H9 (cell line): ENCODE measurements at regions not wholly inside any gene's neighbourhood (a gene's known extent, or its start where the extent isn't known, plus 50 kb on each side); places are given as distances from the start of the nearest gene placed in this dataset.

Experiments
- DNase-seq: peaks from one replicate; pipeline ENCODE4 v3.0.0-alpha.2; 2017
- H2AFZ ChIP-seq: one replicate; pipeline ENCODE4 v1.6.1; 2013; ENCODE audit warnings: mild to moderate bottlenecking, low read length, control low read depth, moderate library complexity
- H2AK5ac ChIP-seq: 2 replicates; pipeline ENCODE4 v1.6.1; 2013; ENCODE audit warnings: low read length, control low read depth, mixed read lengths; ENCODE audit not compliant: insufficient read length
- H2BK120ac ChIP-seq: one replicate; pipeline ENCODE4 v1.6.1; 2013; ENCODE audit warnings: low read depth, mild to moderate bottlenecking, low read length, control low read depth, inconsistent platforms; ENCODE audit not compliant: poor library complexity, severe bottlenecking
- H2BK12ac ChIP-seq: 2 replicates; pipeline ENCODE4 v1.6.1; 2013; ENCODE audit warnings: low read length, control low read depth, mixed read lengths, low read depth; ENCODE audit not compliant: insufficient read length
- H2BK15ac ChIP-seq: 2 replicates; pipeline ENCODE4 v1.6.1; 2013; ENCODE audit warnings: low read depth, low read length, control low read depth
- H2BK20ac ChIP-seq: one replicate; pipeline ENCODE4 v1.6.1; 2013; ENCODE audit warnings: low read depth, mild to moderate bottlenecking, low read length, control low read depth, inconsistent platforms; ENCODE audit not compliant: poor library complexity, severe bottlenecking
- H2BK5ac ChIP-seq: 2 replicates; pipeline ENCODE4 v1.6.1; 2013; ENCODE audit warnings: low read length, control low read depth, mixed read lengths; ENCODE audit not compliant: insufficient read length
- H3K14ac ChIP-seq: 2 replicates; pipeline ENCODE4 v1.6.1; 2013; ENCODE audit warnings: low read length, control low read depth; ENCODE audit not compliant: insufficient read depth
- H3K18ac ChIP-seq: 2 replicates; pipeline ENCODE4 v1.6.1; 2013; ENCODE audit warnings: low read depth, mild to moderate bottlenecking, mixed read lengths, low read length, control low read depth; ENCODE audit not compliant: insufficient read length
- H3K23ac ChIP-seq: 2 replicates; pipeline ENCODE4 v1.6.1; 2013; ENCODE audit warnings: low read length, control low read depth, mixed read lengths, low read depth; ENCODE audit not compliant: insufficient read length
- H3K23me2 ChIP-seq: 2 replicates; pipeline ENCODE4 v1.6.1; 2013; ENCODE audit warnings: low read depth, mild to moderate bottlenecking, mixed read lengths, low read length, control low read depth; ENCODE audit not compliant: insufficient read length, poor library complexity, severe bottlenecking
- H3K27ac ChIP-seq: 2 replicates; pipeline ENCODE4 v1.5.1; 2013; ENCODE audit warnings: low read length, control low read depth, mixed read lengths, low read depth; ENCODE audit not compliant: insufficient read length
- H3K27me3 ChIP-seq: 2 replicates; pipeline ENCODE4 v1.6.1; 2013; ENCODE audit warnings: low read length, control low read depth, inconsistent platforms; ENCODE audit not compliant: insufficient read depth
- H3K4ac ChIP-seq: 2 replicates; pipeline ENCODE4 v1.6.1; 2013; ENCODE audit warnings: low read depth, mild to moderate bottlenecking, control low read depth, inconsistent platforms, low read length, moderate library complexity
- H3K4me1 ChIP-seq: 2 replicates; pipeline ENCODE4 v1.6.1; 2013; ENCODE audit warnings: low read length, control low read depth, inconsistent platforms; ENCODE audit not compliant: insufficient read depth
- H3K4me2 ChIP-seq: 2 replicates; pipeline ENCODE4 v1.6.1; 2013; ENCODE audit warnings: low read length, control low read depth, mixed read lengths; ENCODE audit not compliant: insufficient read length, insufficient read depth
- H3K56ac ChIP-seq: 2 replicates; pipeline ENCODE4 v1.6.1; 2013; ENCODE audit warnings: low read depth, mild to moderate bottlenecking, mixed read lengths, low read length, control low read depth; ENCODE audit not compliant: insufficient read length
- H3K79me1 ChIP-seq: 2 replicates; pipeline ENCODE4 v1.6.1; 2013; ENCODE audit warnings: low read depth, mild to moderate bottlenecking, moderate library complexity, low read length, control low read depth, inconsistent platforms; ENCODE audit not compliant: insufficient read depth, poor library complexity, severe bottlenecking
- H3K79me2 ChIP-seq: 2 replicates; pipeline ENCODE4 v1.6.1; 2013; ENCODE audit warnings: low read length, control low read depth, inconsistent platforms; ENCODE audit not compliant: insufficient read depth
- H3K9ac ChIP-seq: 2 replicates; pipeline ENCODE4 v1.6.1; 2013; ENCODE audit warnings: low read length, control low read depth, mixed read lengths; ENCODE audit not compliant: insufficient read length; ENCODE audit errors: extremely low read depth
- H3K9me3 ChIP-seq: one replicate; pipeline ENCODE4 v1.6.1; 2013; ENCODE audit warnings: low read depth, low read length, inconsistent platforms; ENCODE audit not compliant: control insufficient read depth
- H3T11ph ChIP-seq: one replicate; pipeline ENCODE4 v1.6.1; 2013; ENCODE audit warnings: mild to moderate bottlenecking, low read length, control low read depth, inconsistent platforms
- H4K20me1 ChIP-seq: one replicate; pipeline ENCODE4 v1.6.1; 2013; ENCODE audit not compliant: control insufficient read depth, insufficient read length, insufficient read depth
- H4K5ac ChIP-seq: 2 replicates; pipeline ENCODE4 v1.6.1; 2013; ENCODE audit warnings: low read depth, mild to moderate bottlenecking, mixed read lengths, low read length, control low read depth; ENCODE audit not compliant: insufficient read length
- H4K8ac ChIP-seq: replicated peaks from 2 replicates; pipeline ENCODE4 v1.6.1; 2013; ENCODE audit warnings: low read length, control low read depth, mixed read lengths, low read depth; ENCODE audit not compliant: insufficient read length
- H4K91ac ChIP-seq: 2 replicates; pipeline ENCODE4 v1.6.1; 2013; ENCODE audit warnings: low read depth, mild to moderate bottlenecking, moderate library complexity, mixed read lengths, low read length, control low read depth; ENCODE audit not compliant: insufficient read length
- H3K27ac Mint-ChIP-seq, 3 experiments: 2 replicates in 2 of 3; 3 replicates in 1 of 3; pipeline ENCODE4 v1.8.0; 2020 to 2021; ENCODE audit warnings: mixed read lengths in 3 of 3, mild to moderate bottlenecking in 1 of 3, moderate library complexity in 1 of 3
- H3K27me3 Mint-ChIP-seq: 2 replicates; pipeline ENCODE4 v1.8.0; 2021; ENCODE audit warnings: low read depth, mild to moderate bottlenecking, moderate library complexity, mixed read lengths
- H3K36me3 Mint-ChIP-seq, 3 experiments: 2 replicates in 2 of 3; 3 replicates in 1 of 3; pipeline ENCODE4 v1.8.0; 2020 to 2021; ENCODE audit warnings: low read depth in 3 of 3, mixed read lengths in 3 of 3; ENCODE audit not compliant: insufficient read depth in 1 of 3
- H3K4me1 Mint-ChIP-seq, 2 experiments: 2 replicates each; pipeline ENCODE4 v1.8.0; 2020; ENCODE audit warnings: mixed read lengths in 2 of 2
- H3K4me3 Mint-ChIP-seq, 2 experiments: 2 replicates in 1 of 2; 3 replicates in 1 of 2; pipeline ENCODE4 v1.8.0; 2020 to 2021; ENCODE audit warnings: mild to moderate bottlenecking in 2 of 2, mixed read lengths in 2 of 2, moderate library complexity in 1 of 2
- H3K9me3 Mint-ChIP-seq, 2 experiments: 2 replicates in 1 of 2; 3 replicates in 1 of 2; pipeline ENCODE4 v1.8.0; 2020; ENCODE audit warnings: mild to moderate bottlenecking in 2 of 2, mixed read lengths in 2 of 2, moderate library complexity in 1 of 2
- WGBS: extraction: QIAGEN DNeasy Blood & Tissue Kit; methylation state at CpG from one replicate; pipeline ENCODE4 v1.1.7; 2013; ENCODE audit warnings: missing lambda C conversion rate, low lambda C conversion rate, mixed read lengths; ENCODE audit not compliant: insufficient read length; ENCODE audit errors: extremely low coverage; 5-methylcytosine and 5-hydroxymethylcytosine counted together
- TF ChIP-seq, protein P1 (sequence below): fragments of 200-600 bp; sonication (generic); conservative IDR thresholded peaks from 3 replicates; pipeline ENCODE4 v1.8.0; 2021; ENCODE audit warnings: antibody characterized with exemption, mild to moderate bottlenecking

DNA sequence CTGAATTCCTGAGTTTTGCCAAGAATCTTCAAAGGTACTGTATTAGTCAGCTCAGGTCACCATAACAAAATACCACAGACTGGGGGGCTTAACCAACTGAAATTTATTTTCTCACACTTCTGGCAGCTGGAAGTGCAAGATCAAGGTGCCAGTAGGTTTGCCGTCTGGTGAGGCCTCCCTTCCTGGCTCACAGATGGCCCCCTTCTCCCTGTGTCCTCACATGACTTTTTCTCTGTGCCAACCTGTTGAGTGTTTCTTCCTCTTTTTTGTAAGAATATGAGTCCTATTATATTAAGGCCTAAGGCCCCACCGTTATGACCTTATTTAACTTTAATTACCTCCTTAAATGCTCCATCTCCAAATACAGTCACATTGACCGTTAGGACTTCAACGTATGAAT lies 156.1 kb upstream of the KIF2A start:
- Histone ChIP-seq H3K9ac (no peak overlapping the region), H4K20me1 (no peaks in the 10 kb centered on the region), H3K23ac (no peak overlapping the region), H3K27ac (no peak overlapping the region), H3K9me3 (peaks cover 2% of the 10 kb centered on the region), H3K14ac (no peak overlapping the region), H2BK5ac (no peak overlapping the region), H2AK5ac (no peak overlapping the region), H3K4me1 (no peaks in the 10 kb centered on the region; the same call in 1 of the 2 replicates), H2BK120ac (no peak overlapping the region), H3K27me3 (no peaks in the 10 kb centered on the region), H2BK12ac (no peak overlapping the region), H4K5ac (no peak overlapping the region), H3K79me2 (no peaks in the 10 kb centered on the region), H3K18ac (no peak overlapping the region), H3K79me1 (no peaks in the 10 kb centered on the region), H2BK15ac (no peak overlapping the region), H2BK20ac (no peak overlapping the region), H2AFZ (no peak overlapping the region), H4K8ac (no peak overlapping the region), H3T11ph (no peak overlapping the region), H3K56ac (no peak overlapping the region), H3K4me2 (no peak overlapping the region), H4K91ac (no peak overlapping the region), H3K4ac (no peak overlapping the region), H3K23me2 (no peaks in the 10 kb centered on the region)
- H3K4me1 Mint-ChIP-seq = peaks cover 2 to 7% of the 10 kb centered on the region in 2 experiments; a peak in 1 of 4 replicates
- H3K27me3 Mint-ChIP-seq = peaks cover 3% of the 10 kb centered on the region
- TF ChIP-seq, protein P1, sequence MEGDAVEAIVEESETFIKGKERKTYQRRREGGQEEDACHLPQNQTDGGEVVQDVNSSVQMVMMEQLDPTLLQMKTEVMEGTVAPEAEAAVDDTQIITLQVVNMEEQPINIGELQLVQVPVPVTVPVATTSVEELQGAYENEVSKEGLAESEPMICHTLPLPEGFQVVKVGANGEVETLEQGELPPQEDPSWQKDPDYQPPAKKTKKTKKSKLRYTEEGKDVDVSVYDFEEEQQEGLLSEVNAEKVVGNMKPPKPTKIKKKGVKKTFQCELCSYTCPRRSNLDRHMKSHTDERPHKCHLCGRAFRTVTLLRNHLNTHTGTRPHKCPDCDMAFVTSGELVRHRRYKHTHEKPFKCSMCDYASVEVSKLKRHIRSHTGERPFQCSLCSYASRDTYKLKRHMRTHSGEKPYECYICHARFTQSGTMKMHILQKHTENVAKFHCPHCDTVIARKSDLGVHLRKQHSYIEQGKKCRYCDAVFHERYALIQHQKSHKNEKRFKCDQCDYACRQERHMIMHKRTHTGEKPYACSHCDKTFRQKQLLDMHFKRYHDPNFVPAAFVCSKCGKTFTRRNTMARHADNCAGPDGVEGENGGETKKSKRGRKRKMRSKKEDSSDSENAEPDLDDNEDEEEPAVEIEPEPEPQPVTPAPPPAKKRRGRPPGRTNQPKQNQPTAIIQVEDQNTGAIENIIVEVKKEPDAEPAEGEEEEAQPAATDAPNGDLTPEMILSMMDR = no peak
- DNase-seq = no peak
- H3K36me3 Mint-ChIP-seq = peaks cover 3 to 23% (median 11%) of the 10 kb centered on the region in 3 experiments; a peak in 5 of 7 replicates
- H3K27ac Mint-ChIP-seq = no peak overlapping the region
- no peak overlapping the region for H3K4me3 Mint-ChIP-seq
- no CpG with 5 or more reads among the region's 4 CpGs for WGBS
- peaks cover 21 to 24% of the 10 kb centered on the region in 2 experiments for H3K9me3 Mint-ChIP-seq
